Thyroid gland (tissue), 4 donors: ENCODE measurements at regions not wholly inside any gene's neighbourhood (a gene's known extent, or its start where the extent isn't known, plus 50 kb on each side); places are given as distances from the start of the nearest gene placed in this dataset.

Source experiments
- CTCF ChIP-seq, 6 experiments: fragments of 200-600 bp in 3 of 6; fragments of 450-650 bp in 3 of 6; sonication (generic) in 3 of 6; IDR thresholded peaks; one replicate each; pipeline ENCODE4 v1.5.1; 2016 to 2019; ENCODE audit warnings: antibody characterized with exemption in 6 of 6, mild to moderate bottlenecking in 2 of 6, inconsistent platforms in 1 of 6, moderate library complexity in 1 of 6
- POLR2A ChIP-seq, 2 donors: fragments of 450-650 bp; IDR thresholded peaks; one replicate each; pipeline ENCODE4 v1.6.1; 2017; ENCODE audit warnings: antibody characterized with exemption in 2 of 2, mild to moderate bottlenecking in 2 of 2, moderate library complexity in 1 of 2

DNA sequence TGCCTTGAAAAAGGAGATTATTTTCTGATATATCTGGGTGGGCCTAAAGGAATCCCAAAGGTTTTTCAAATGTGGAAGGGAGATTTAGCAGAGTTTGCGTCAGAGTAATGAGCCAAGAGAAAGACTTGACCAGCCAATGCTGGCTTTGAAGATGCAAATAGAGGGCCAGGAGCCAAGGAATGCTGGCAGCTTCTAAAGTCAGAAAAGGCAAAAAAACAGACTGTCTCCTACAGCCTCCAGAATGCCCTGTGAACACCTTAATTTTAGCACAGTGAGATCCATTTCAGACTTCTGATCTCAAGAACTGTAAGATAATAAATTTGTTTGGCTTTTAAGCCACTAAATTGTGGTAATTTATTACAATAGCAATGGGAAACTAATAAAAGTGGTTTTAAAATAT lies 122.6 kb upstream of the FREM1 start:
- TF ChIP-seq CTCF (IDR thresholded peaks at IDR 0.05) (no peak), POLR2A (IDR thresholded peaks at IDR 0.05) (no peak)
